AG09319 (cell line): ENCODE measurements at regions not wholly inside any gene's neighbourhood (a gene's known extent, or its start where the extent isn't known, plus 50 kb on each side); places are given as distances from the start of the nearest gene placed in this dataset.

Experiments
- DNase-seq: peaks from one replicate; pipeline ENCODE4 v3.0.0-alpha.2; 2010; ENCODE audit warnings: low read depth; ENCODE audit errors: extremely low read depth
- TF ChIP-seq, protein P1 (sequence below): IDR thresholded peaks from 2 replicates; pipeline ENCODE4 v1.5.1; 2011; ENCODE audit warnings: low read depth, mild to moderate bottlenecking, inconsistent platforms, low read length, moderate library complexity

DNA sequence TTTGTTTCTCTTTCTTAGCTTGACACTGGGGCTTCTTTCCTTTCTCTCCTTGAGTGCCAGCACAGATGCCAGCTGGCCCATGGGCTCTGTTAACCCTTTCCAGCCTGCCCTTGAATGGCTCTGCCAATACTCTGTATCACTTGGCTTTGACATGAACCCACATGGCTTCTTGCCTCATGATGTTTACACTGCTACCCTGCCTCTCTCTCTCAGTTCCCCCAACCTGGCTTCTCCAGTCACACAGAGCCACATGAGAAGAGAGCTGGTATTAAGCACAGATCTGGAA is 262.4 kb downstream of the OMA1 start:
- TF ChIP-seq, protein P1, sequence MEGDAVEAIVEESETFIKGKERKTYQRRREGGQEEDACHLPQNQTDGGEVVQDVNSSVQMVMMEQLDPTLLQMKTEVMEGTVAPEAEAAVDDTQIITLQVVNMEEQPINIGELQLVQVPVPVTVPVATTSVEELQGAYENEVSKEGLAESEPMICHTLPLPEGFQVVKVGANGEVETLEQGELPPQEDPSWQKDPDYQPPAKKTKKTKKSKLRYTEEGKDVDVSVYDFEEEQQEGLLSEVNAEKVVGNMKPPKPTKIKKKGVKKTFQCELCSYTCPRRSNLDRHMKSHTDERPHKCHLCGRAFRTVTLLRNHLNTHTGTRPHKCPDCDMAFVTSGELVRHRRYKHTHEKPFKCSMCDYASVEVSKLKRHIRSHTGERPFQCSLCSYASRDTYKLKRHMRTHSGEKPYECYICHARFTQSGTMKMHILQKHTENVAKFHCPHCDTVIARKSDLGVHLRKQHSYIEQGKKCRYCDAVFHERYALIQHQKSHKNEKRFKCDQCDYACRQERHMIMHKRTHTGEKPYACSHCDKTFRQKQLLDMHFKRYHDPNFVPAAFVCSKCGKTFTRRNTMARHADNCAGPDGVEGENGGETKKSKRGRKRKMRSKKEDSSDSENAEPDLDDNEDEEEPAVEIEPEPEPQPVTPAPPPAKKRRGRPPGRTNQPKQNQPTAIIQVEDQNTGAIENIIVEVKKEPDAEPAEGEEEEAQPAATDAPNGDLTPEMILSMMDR, result no peak
- DNase-seq, result no peak

DNA sequence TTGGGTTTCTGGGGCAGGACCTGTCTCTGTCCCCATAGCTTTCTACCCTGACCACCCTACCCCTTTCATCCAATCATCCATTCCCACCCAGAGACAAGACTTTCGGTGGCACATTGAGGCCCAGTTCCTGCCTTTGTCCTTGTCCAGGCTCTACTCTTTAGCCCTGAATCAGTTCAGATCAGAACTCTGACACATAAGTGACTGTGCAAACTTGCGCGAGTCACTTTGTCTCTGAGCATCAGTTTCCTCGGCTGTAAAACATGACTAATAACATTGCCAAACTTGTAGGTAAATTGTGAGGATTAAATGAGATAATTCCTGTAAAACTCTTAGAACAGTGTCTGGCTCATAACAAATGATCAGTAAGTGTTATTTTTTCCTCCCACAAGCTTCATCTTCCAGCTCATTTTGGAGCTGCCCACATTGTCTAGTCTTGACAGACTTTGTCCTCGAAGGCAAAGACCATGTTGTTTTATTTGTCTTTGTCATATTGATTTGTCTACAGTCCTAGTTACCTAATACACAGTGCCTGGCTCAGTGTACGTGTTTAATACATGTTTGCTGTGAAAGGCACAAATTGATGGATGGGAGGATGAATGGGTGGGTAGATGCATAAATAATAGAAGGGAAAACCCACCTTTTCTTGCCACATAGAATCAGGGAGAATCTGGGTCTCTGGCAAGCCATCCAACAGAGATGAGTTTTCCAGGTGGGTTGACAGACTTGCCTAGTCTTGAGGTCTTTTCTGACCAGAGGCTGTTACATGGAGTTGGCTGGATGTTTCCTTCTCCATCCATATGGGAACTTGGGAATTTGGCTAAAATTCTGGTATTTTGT is 262.9 kb downstream of the OMA1 start:
- no peak for DNase-seq
- TF ChIP-seq, protein P1, result no peak

DNA sequence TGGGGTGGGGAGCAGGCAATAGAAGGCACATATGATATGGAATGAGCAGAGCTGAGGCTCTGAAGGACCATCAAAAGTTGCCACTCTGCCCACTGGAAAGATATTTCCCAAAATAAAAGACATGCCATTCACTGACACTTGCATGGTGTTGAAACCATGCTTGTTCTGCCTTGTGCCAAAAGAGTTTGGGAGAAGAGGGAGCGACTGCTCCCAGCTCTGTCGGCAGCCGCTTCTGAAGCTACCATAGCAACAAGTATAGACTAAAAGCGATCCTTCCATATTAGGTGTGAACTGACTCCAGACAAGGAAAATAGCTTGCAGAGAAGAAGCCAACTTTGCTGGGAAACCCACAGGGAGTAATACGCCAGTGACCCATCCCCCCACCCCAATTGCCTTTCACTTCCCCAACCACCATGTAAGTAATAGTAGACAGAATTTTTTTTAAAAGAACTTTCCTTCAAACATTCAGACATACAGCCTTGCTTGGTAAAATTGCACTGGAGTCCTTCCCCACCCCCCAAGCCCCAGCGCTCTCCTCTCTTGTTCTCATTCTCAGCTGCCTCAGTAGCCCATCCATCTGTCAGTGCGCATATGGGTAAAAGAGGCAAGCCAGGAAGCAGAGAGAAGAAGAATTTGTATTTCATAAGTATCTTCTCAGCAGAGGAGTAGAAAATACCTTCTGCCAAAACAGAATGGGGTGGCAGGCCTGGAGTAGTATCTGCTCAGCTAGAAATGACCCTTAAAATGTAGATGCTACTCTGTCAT is 263.7 kb downstream of the OMA1 start:
- DNase-seq, result no peak
- TF ChIP-seq, protein P1, result no peak

DNA sequence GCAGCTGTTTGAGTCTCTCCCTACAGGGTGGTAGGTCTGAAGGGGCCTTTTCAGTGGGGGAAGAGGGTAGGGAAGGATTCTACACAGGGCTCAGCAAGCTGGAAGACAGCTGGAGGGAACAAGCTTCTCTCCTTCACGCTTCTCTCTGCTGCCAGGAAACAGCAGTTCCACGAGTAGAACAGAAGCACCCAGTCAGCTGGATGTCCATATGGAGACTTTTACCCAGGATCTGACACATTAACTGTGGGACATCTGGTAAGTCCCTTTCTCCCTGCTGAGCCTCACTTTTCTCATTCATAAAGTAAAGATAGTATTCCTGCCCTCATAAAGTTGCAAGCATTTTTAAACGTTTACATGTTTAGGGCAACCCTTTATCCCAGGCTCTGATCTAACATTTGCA is 280.3 kb downstream of the OMA1 start:
- TF ChIP-seq, protein P1, result no peak
- no peak for DNase-seq

DNA sequence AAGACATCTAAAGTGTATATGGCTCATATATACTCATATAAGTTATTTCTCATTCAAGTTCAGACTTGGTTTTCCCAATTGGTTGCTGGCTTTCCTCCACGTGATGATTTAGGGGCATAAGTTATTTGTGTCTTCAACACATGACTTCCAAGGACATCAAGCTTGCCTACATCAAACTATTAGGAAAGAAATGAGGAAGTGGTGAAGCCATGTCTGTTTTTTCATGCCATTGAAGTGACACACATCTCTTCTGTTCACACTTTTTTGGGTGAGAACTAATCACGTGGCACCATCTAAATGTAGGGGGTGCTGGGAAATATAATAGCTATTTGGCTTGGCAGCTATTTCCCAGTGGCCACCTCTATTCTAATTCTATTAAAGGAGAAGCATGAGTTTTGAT is 282.1 kb downstream of the OMA1 start:
- TF ChIP-seq, protein P1, result no peak
- no peak for DNase-seq

DNA sequence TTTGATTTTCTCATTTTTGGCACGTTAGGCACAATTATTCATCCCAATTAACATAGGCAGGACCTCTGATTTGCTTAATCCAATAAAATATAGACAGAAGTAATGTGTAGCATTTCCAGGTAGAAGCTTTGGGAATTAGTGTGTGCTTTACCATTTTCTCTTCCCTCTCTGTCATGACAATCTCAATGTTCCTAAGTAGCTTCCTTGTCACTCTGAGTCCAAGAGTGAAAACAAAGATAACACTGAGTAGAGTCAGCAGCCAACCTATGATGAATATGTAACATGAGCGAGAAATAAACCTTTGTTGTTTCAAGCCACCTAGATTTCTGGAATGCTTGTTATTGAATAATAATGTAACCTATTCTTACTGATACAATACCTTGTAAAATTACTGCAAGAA is 283.8 kb downstream of the OMA1 start:
- no peak for DNase-seq
- TF ChIP-seq, protein P1, result no peak

DNA sequence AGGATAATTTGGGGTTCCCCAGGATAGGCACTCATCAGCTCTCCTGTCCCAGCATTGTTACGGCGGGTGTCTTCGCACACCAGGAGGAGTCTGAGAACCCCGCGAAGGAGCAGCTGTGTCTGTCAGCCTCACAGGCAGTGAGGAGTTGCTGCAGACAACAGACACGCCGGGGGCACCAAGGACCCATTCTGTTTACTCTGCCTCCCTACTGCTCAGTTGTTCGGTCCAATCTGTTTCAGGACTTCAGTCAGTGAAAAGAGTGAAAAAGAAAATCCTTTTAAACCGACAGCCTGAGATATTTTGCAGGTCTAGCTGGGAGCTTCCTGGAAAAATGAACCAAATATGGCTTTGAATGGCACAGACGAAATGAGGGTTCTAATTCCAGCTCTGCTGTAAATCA is 288.4 kb downstream of the OMA1 start:
- TF ChIP-seq, protein P1, result no peak
- DNase-seq, result no peak
